GM12878 (cell line): ENCODE measurements at regions not wholly inside any gene's neighbourhood (a gene's known extent, or its start where the extent isn't known, plus 50 kb on each side); places are given as distances from the start of the nearest gene placed in this dataset.

Experiments used
- ATAC-seq: fragments of 200-7000 bp; cut with Tn5 transposase; 3 replicates; pipeline ENCODE4 v1.9.1; 2020; ENCODE audit warnings: mild to moderate bottlenecking, moderate library complexity
- BruUV-seq: library from RNA; stranded (reverse); fragments of 400-500 nt; replicated peaks from 2 replicates; lab custom pipeline; 2021; lab: Mats Ljungman, UMichigan
- CTCF ChIA-PET: fragments of 300-600 bp; sonication (Branson Sonifier 250); formaldehyde crosslinking; extraction: SDS; loops from one replicate; lab custom pipeline; 2021; ENCODE audit warnings: inconsistent platforms; lab: Yijun Ruan, JAX
- POLR2A ChIA-PET: fragments of 350-600 bp; formaldehyde crosslinking; extraction: SDS; loops from one replicate; lab custom pipeline; 2021; ENCODE audit warnings: inconsistent platforms; lab: Charles Lee
- RAD21 ChIA-PET: fragments of 300-600 bp; sonication (Branson Sonifier 250); formaldehyde crosslinking; loops from one replicate; lab custom pipeline; 2023; ENCODE audit warnings: antibody characterized with exemption; ENCODE audit not compliant: unreplicated experiment; lab: Charles Lee
- SMC1A ChIA-PET: fragments of 300-600 bp; sonication (Branson Sonifier 250); formaldehyde crosslinking; loops from one replicate; lab custom pipeline; 2023; ENCODE audit not compliant: unreplicated experiment, uncharacterized antibody; lab: Charles Lee
- DNase-seq: peaks from one replicate; pipeline ENCODE4 v3.0.0-alpha.2; 2011; ENCODE audit warnings: low read depth, low spot score
- FAIRE-seq: peaks from 3 replicates; lab custom pipeline; 2011; peaks lifted over from hg19 to GRCh38; lab: Jason Lieb, UNC
- H2AFZ ChIP-seq: 2 replicates; pipeline ENCODE4 v1.6.0; 2011; ENCODE audit warnings: low read depth, low read length, control low read depth; ENCODE audit not compliant: control insufficient read depth
- H3K27ac ChIP-seq: 2 replicates; pipeline ENCODE4 v1.5.1; 2011; ENCODE audit warnings: control low read depth; ENCODE audit not compliant: control insufficient read depth, insufficient read depth
- H3K27me3 ChIP-seq, 2 experiments: replicated peaks in 1 of 2; 2 replicates each; pipeline versions ENCODE4 v1.6.0 to v1.6.1; 2011; ENCODE audit warnings: low read length in 1 of 2; ENCODE audit not compliant: control insufficient read depth in 2 of 2, insufficient read depth in 2 of 2
- H3K36me3 ChIP-seq, 2 experiments: 2 replicates each; pipeline ENCODE4 v1.5.1; 2011; ENCODE audit warnings: low read length in 1 of 2; ENCODE audit not compliant: control insufficient read depth in 2 of 2, insufficient read depth in 2 of 2
- H3K4me1 ChIP-seq: 2 replicates; pipeline ENCODE4 v1.6.1; 2011; ENCODE audit warnings: mild to moderate bottlenecking, low read length, moderate library complexity, mixed read lengths; ENCODE audit not compliant: control insufficient read depth, insufficient read depth
- H3K4me2 ChIP-seq: 2 replicates; pipeline ENCODE4 v1.6.0; 2011; ENCODE audit warnings: control low read depth; ENCODE audit not compliant: control insufficient read depth, insufficient read depth
- H3K4me3 ChIP-seq: fragments of 200-600 bp; sonication (generic); 2 replicates; pipeline ENCODE4 v1.5.1; 2016
- H3K79me2 ChIP-seq: 2 replicates; pipeline ENCODE4 v1.6.0; 2011; ENCODE audit warnings: low read length; ENCODE audit not compliant: control insufficient read depth, insufficient read depth
- H3K9ac ChIP-seq: 2 replicates; pipeline ENCODE4 v1.8.0; 2011; ENCODE audit warnings: low read length, control low read depth, mixed read lengths; ENCODE audit not compliant: control insufficient read depth, insufficient read depth
- H3K9me3 ChIP-seq: replicated peaks from 3 replicates; pipeline ENCODE4 v1.5.1; 2011; ENCODE audit warnings: mild to moderate bottlenecking, low read length; ENCODE audit not compliant: control insufficient read depth, insufficient read depth
- H4K20me1 ChIP-seq: 2 replicates; pipeline ENCODE4 v1.6.0; 2011; ENCODE audit not compliant: control insufficient read depth, insufficient read depth
- BCL11A ChIP-seq: IDR thresholded peaks from 2 replicates; pipeline ENCODE4 v1.6.1; 2011; ENCODE audit warnings: low read depth, low read length
- E2F4 ChIP-seq: IDR thresholded peaks from 2 replicates; pipeline ENCODE4 v1.6.1; 2012; ENCODE audit warnings: low read depth, low read length, improper control_type of control experiment
- MXI1 ChIP-seq: fragments of 150-350 bp; IDR thresholded peaks from 2 replicates; pipeline ENCODE4 v1.6.1; 2011; ENCODE audit warnings: low read depth, mild to moderate bottlenecking, inconsistent platforms, low read length, improper control_type of control experiment
- PBX3 ChIP-seq: IDR thresholded peaks from 2 replicates; pipeline ENCODE4 v1.6.1; 2011; ENCODE audit warnings: mild to moderate bottlenecking, low read depth, low read length, moderate library complexity; ENCODE audit not compliant: insufficient replicate concordance
- RFX5 ChIP-seq: IDR thresholded peaks from 2 replicates; pipeline ENCODE4 v1.6.1; 2011; ENCODE audit warnings: low read depth, low read length, improper control_type of control experiment
- SIN3A ChIP-seq: IDR thresholded peaks from 2 replicates; pipeline ENCODE4 v1.6.1; 2012; ENCODE audit warnings: low read depth, low read length, improper control_type of control experiment
- SREBF1 ChIP-seq: IDR thresholded peaks from 2 replicates; pipeline ENCODE4 v1.6.1; 2012; ENCODE audit warnings: mild to moderate bottlenecking, low read length
- WGBS: methylation state at CpG from one replicate; pipeline ENCODE4 v1.1.6; 2016; ENCODE audit warnings: low lambda C conversion rate; ENCODE audit not compliant: insufficient replicate concordance, insufficient coverage; ENCODE audit errors: missing lambda C conversion rate; 5-methylcytosine and 5-hydroxymethylcytosine counted together
- in situ Hi-C: fragments of 300-500 bp; cut with MboI; formaldehyde crosslinking; loops from 9 replicates; pipeline ENCODE4 v1.14.3; 2018; ENCODE audit warnings: mixed read lengths
- intact Hi-C: fragments of 100-400 bp; cut with micrococcal nuclease; formaldehyde crosslinking; loops from one replicate; pipeline ENCODE4 v1.14.2; 2022; ENCODE audit not compliant: unreplicated experiment

GRCh38 chr2:209091056-209091455 is 332.8 kb upstream of the MAP2 start:
- H2AFZ ChIP-seq = no peak overlapping the region
- TF ChIP-seq RFX5 (no peak), E2F4 (no peak), SIN3A (no peak), SREBF1 (no peak)
- ATAC-seq (no peak), DNase-seq (no peak), FAIRE-seq (no peak)
- CTCF ChIA-PET = no interaction called here
- H3K27ac ChIP-seq = no peak overlapping the region
- WGBS = 0% methylated on average over 1 of the region's 1 CpG
- H3K36me3 ChIP-seq = no peaks in the 10 kb centered on the region
- no peak overlapping the region for H3K4me2 ChIP-seq
- in situ Hi-C loops = no loop called here
- SMC1A ChIA-PET = no interaction called here
- no TSS peak for BruUV-seq
- no peak overlapping the region for H3K4me3 ChIP-seq
- POLR2A ChIA-PET = no interaction called here
- intact Hi-C loops = loop anchor here (10.0 kb wide), 1 partner anchor 626 kb away; no protein-coding TSS in a partner anchor
- H3K27me3 ChIP-seq = no peaks in the 10 kb centered on the region
- H3K79me2 ChIP-seq = no peaks in the 10 kb centered on the region
- H4K20me1 ChIP-seq = no peaks in the 10 kb centered on the region
- H3K4me1 ChIP-seq = no peaks in the 10 kb centered on the region
- no peaks in the 10 kb centered on the region for H3K9me3 ChIP-seq
- RAD21 ChIA-PET = no interaction called here
- no peak overlapping the region for H3K9ac ChIP-seq

GRCh38 chr2:209094221-209094620 is 329.6 kb upstream of the MAP2 start:
- ChIA-PET CTCF (no interaction called here), RAD21 (no interaction called here), POLR2A (no interaction called here), SMC1A (no interaction called here)
- Histone ChIP-seq H2AFZ (no peak overlapping the region), H3K27ac (no peak overlapping the region), H3K36me3 (no peaks in the 10 kb centered on the region), H3K9ac (no peak overlapping the region), H3K4me3 (no peak overlapping the region), H3K9me3 (no peaks in the 10 kb centered on the region), H3K27me3 (no peaks in the 10 kb centered on the region), H3K4me1 (no peaks in the 10 kb centered on the region), H3K79me2 (no peaks in the 10 kb centered on the region), H4K20me1 (no peaks in the 10 kb centered on the region), H3K4me2 (no peak overlapping the region)
- intact Hi-C loops = loop anchor here (10.0 kb wide), 1 partner anchor 629 kb away; no protein-coding TSS in a partner anchor
- 0% methylated on average over 2 of the region's 2 CpGs for WGBS
- in situ Hi-C loops = no loop called here
- TF ChIP-seq PBX3 (no peak), BCL11A (no peak), MXI1 (no peak)
- DNase-seq (no peak), FAIRE-seq (no peak), ATAC-seq (no peak)
- BruUV-seq = no TSS peak
